EL (cell line): ENCODE measurements at regions not wholly inside any gene's neighbourhood (a gene's known extent, or its start where the extent isn't known, plus 50 kb on each side); places are given as distances from the start of the nearest gene placed in this dataset.

Experiments
- DNase-seq: peaks from one replicate; pipeline ENCODE4 v3.0.0-alpha.2; 2016

GRCh38 chr7:98514211-98515031 lies 102.7 kb upstream of the NPTX2 start:
- no peak for DNase-seq

- no peak for DNase-seq
Measured at GRCh38 chr7:98511175-98511574, 105.9 kb upstream of the NPTX2 start.

GRCh38 chr7:98509836-98510235 lies 107.2 kb upstream of the NPTX2 start:
- DNase-seq: no peak

- no peak for DNase-seq
Measured at GRCh38 chr7:98506471-98506870, 105.6 kb upstream of the BAIAP2L1 start.

- no peak for DNase-seq
Measured at GRCh38 chr7:98500764-98501163, 99.9 kb upstream of the BAIAP2L1 start.

GRCh38 chr7:98496618-98497017 lies 95.7 kb upstream of the BAIAP2L1 start:
- DNase-seq: no peak

- DNase-seq: no peak
Measured at GRCh38 chr7:98495200-98495955, 94.5 kb upstream of the BAIAP2L1 start.

GRCh38 chr7:98493030-98493778 lies 92.3 kb upstream of the BAIAP2L1 start:
- DNase-seq: no peak

- no peak for DNase-seq
Measured at GRCh38 chr7:98488167-98488566, 87.3 kb upstream of the BAIAP2L1 start.

- DNase-seq: no peak
Measured at GRCh38 chr7:98483964-98484545, 83.2 kb upstream of the BAIAP2L1 start.

GRCh38 chr7:98483276-98483963 lies 82.5 kb upstream of the BAIAP2L1 start:
- no peak for DNase-seq

GRCh38 chr7:98479318-98479717 lies 78.4 kb upstream of the BAIAP2L1 start:
- no peak for DNase-seq

- no peak for DNase-seq
Measured at GRCh38 chr7:98475352-98475751, 74.5 kb upstream of the BAIAP2L1 start.

- DNase-seq: no peak
Measured at GRCh38 chr7:98474558-98474957, 73.7 kb upstream of the BAIAP2L1 start.

- no peak for DNase-seq
Measured at GRCh38 chr7:98472521-98472954, 71.6 kb upstream of the BAIAP2L1 start.

GRCh38 chr7:98470485-98471240 lies 69.8 kb upstream of the BAIAP2L1 start:
- DNase-seq: peak; percentile 9

GRCh38 chr7:98469088-98469487 lies 68.2 kb upstream of the BAIAP2L1 start:
- DNase-seq: no peak

- DNase-seq: no peak
Measured at GRCh38 chr7:98467570-98468312, 66.9 kb upstream of the BAIAP2L1 start.

- DNase-seq: no peak
Measured at GRCh38 chr7:98465022-98465421, 64.1 kb upstream of the BAIAP2L1 start.

- no peak for DNase-seq
Measured at GRCh38 chr7:98464558-98464940, 63.7 kb upstream of the BAIAP2L1 start.
